ENCODE measurements at regions not wholly inside any gene's neighbourhood (a gene's known extent, or its start where the extent isn't known, plus 50 kb on each side); places are given as distances from the start of the nearest gene placed in this dataset.

DNA sequence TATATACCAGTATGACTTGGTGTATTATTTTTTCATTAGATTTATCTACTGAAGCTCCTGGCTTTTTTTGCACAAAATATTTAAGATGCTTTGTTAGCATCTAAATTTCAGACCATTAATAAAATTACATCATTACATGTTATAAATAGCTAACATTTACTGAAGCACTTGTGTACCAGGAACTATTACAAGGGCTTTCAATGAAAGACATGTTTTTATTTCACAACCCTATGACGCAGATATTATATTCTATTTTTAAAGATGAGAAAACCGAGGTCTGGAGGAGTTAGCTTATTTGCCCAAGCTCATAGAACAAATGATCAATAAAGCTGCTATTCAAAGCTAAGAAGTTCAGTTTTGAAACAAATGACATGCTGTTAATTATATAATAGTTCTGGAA is 420.4 kb upstream of the DCN start:
- Histone ChIP-seq H3K27ac (ENCODE audit: low read length) (no peak overlapping the region), H3K4me3 (ENCODE audit: low read length) (no peak overlapping the region), H3K4me1 (ENCODE audit: control insufficient read depth, insufficient read depth, low read length) (no peaks in the 10 kb centered on the region), H3K27me3 (ENCODE audit: control insufficient read depth, insufficient read depth) (no peaks in the 10 kb centered on the region), H3K9me3 (ENCODE audit: control insufficient read depth, low read length) (no peaks in the 10 kb centered on the region)
- 41% methylated on average over 2 of the region's 2 CpGs for WGBS
- DNase-seq (no peak), ATAC-seq (peak in 1 of 2 donors; percentile 63)
- intact Hi-C loops (cut with DNase I), result no loop called here

DNA sequence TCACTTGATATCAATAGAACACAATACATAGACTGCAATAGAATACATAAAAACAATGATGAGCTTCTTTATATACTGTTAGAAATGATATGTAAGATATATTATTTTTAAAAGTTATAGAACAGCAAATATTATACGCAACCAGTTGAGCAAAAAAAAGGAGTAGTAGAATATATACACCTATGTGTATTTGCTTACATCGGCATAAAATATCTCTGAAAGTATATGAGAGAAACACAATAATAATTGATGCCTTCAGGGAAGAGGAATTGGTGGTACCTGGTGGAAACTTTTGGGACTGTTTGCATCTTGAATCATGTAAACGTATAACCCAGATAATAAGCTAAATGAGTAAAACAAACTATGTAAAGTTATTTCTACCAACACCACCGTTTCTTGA is 418.4 kb upstream of the DCN start:
- no peaks in the 10 kb centered on the region for H3K27me3 ChIP-seq (ENCODE audit: control insufficient read depth, insufficient read depth)
- intact Hi-C loops (cut with DNase I), result no loop called here
- ATAC-seq (no peak), DNase-seq (no peak)
- H3K4me3 ChIP-seq (ENCODE audit: low read length), result no peak overlapping the region
- no peaks in the 10 kb centered on the region for H3K4me1 ChIP-seq (ENCODE audit: control insufficient read depth, insufficient read depth, low read length)
- no peaks in the 10 kb centered on the region for H3K9me3 ChIP-seq (ENCODE audit: control insufficient read depth, low read length)
- no peak overlapping the region for H3K27ac ChIP-seq (ENCODE audit: low read length)
- WGBS, result 89% methylated on average over 4 of the region's 4 CpGs

DNA sequence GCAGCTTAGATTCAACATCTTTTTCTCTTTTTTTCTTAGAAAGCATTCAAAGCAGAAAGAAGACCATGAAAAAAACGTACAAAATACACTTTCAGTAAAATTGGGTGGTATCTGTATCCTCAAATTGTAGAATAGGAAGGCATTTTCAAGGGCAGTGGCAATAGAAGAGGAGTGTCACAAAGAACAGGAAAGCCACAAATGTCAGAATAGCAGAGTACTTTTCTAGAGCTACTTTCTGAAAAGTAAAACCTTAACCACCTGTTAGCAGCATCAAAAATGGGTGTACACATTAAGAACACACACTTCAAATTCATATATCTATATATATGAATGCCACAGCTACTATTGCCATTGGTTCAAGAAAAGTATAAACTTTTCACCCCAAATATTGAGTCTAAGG is 412.1 kb upstream of the DCN start:
- intact Hi-C loops (cut with DNase I), result no loop called here
- no peak overlapping the region for H3K4me3 ChIP-seq (ENCODE audit: low read length)
- H3K27me3 ChIP-seq (ENCODE audit: control insufficient read depth, insufficient read depth), result no peaks in the 10 kb centered on the region
- ATAC-seq (no peak), DNase-seq (no peak)
- no peak overlapping the region for H3K27ac ChIP-seq (ENCODE audit: low read length)
- no peaks in the 10 kb centered on the region for H3K4me1 ChIP-seq (ENCODE audit: control insufficient read depth, insufficient read depth, low read length)
- 70% methylated on average over 1 of the region's 1 CpG for WGBS
- no peaks in the 10 kb centered on the region for H3K9me3 ChIP-seq (ENCODE audit: control insufficient read depth, low read length)

- H3K4me1 ChIP-seq (ENCODE audit: control insufficient read depth, insufficient read depth, low read length), result peaks cover 2% of the 10 kb centered on the region
Observed at GRCh38 chr12:91591639-91591987, 409.0 kb upstream of the DCN start.

GRCh38 chr12:91590966-91591638 is 408.5 kb upstream of the DCN start:
- Histone ChIP-seq H3K9me3 (ENCODE audit: control insufficient read depth, low read length) (no peaks in the 10 kb centered on the region), H3K4me1 (ENCODE audit: control insufficient read depth, insufficient read depth, low read length) (peaks cover 2% of the 10 kb centered on the region), H3K27ac (ENCODE audit: low read length) (no peak overlapping the region), H3K27me3 (ENCODE audit: control insufficient read depth, insufficient read depth) (no peaks in the 10 kb centered on the region), H3K4me3 (ENCODE audit: low read length) (no peak overlapping the region)
- WGBS, result 95% methylated on average over 1 of the region's 1 CpG
- ATAC-seq, result no peak
- DNase-seq, result no peak
- intact Hi-C loops (cut with DNase I), result no loop called here

More at GRCh38 chr12:91591639-91591987, 409.0 kb upstream of the DCN start:
- Histone ChIP-seq H3K27ac (ENCODE audit: low read length) (no peak overlapping the region), H3K27me3 (ENCODE audit: control insufficient read depth, insufficient read depth) (no peaks in the 10 kb centered on the region), H3K4me3 (ENCODE audit: low read length) (no peak overlapping the region), H3K9me3 (ENCODE audit: control insufficient read depth, low read length) (no peaks in the 10 kb centered on the region)
- ATAC-seq, result no peak
- intact Hi-C loops (cut with DNase I), result no loop called here
- no peak for DNase-seq
- WGBS, result 0% methylated on average over 1 of the region's 1 CpG

- Histone ChIP-seq H3K27me3 (ENCODE audit: control insufficient read depth, insufficient read depth) (no peaks in the 10 kb centered on the region), H3K27ac (ENCODE audit: low read length) (peak overlapping the region; percentile 58), H3K9me3 (ENCODE audit: control insufficient read depth, low read length) (no peaks in the 10 kb centered on the region), H3K4me3 (ENCODE audit: low read length) (no peak overlapping the region), H3K4me1 (ENCODE audit: control insufficient read depth, insufficient read depth, low read length) (peaks cover 2% of the 10 kb centered on the region)
- no peak for DNase-seq
- 34% methylated on average over 2 of the region's 2 CpGs for WGBS
- intact Hi-C loops (cut with DNase I), result no loop called here
- peak in 1 of 2 donors; percentile 50 for ATAC-seq
Observed at GRCh38 chr12:91588874-91589454, 406.3 kb upstream of the DCN start.

GRCh38 chr12:91586015-91586414 is 403.4 kb upstream of the DCN start:
- DNase-seq (no peak), ATAC-seq (no peak)
- 79% methylated on average over 5 of the region's 5 CpGs for WGBS
- Histone ChIP-seq H3K4me3 (ENCODE audit: low read length) (no peak overlapping the region), H3K9me3 (ENCODE audit: control insufficient read depth, low read length) (no peaks in the 10 kb centered on the region), H3K4me1 (ENCODE audit: control insufficient read depth, insufficient read depth, low read length) (peaks cover 2% of the 10 kb centered on the region), H3K27ac (ENCODE audit: low read length) (no peak overlapping the region), H3K27me3 (ENCODE audit: control insufficient read depth, insufficient read depth) (no peaks in the 10 kb centered on the region)
- intact Hi-C loops (cut with DNase I), result no loop called here

DNA sequence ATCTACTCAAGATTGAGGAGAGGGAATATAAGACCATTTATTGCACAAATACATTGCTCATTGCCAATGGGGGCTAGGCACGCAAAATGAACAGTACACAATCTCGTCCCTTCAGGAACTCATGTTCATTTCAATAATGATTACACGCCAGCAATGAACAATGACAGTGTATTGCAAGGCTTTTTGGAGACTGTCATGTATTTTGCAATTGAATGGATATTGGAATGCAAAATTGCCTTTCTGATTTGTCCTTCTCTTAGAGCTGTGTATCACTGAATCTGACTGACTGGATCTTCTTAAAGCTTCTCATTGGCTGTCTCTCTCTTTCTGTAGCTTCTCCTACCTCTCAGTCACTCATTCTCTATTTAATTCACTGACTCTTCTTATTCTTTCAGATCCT is 400.2 kb upstream of the DCN start:
- ATAC-seq (no peak), DNase-seq (no peak)
- no peaks in the 10 kb centered on the region for H3K27me3 ChIP-seq (ENCODE audit: control insufficient read depth, insufficient read depth)
- H3K9me3 ChIP-seq (ENCODE audit: control insufficient read depth, low read length), result no peaks in the 10 kb centered on the region
- intact Hi-C loops (cut with DNase I), result no loop called here
- no peaks in the 10 kb centered on the region for H3K4me1 ChIP-seq (ENCODE audit: control insufficient read depth, insufficient read depth, low read length)
- WGBS, result 95% methylated on average over 3 of the region's 3 CpGs
- H3K27ac ChIP-seq (ENCODE audit: low read length), result no peak overlapping the region
- no peak overlapping the region for H3K4me3 ChIP-seq (ENCODE audit: low read length)

GRCh38 chr12:91579516-91580263 is 397.1 kb upstream of the DCN start:
- Histone ChIP-seq H3K4me3 (ENCODE audit: low read length) (no peak overlapping the region), H3K4me1 (ENCODE audit: control insufficient read depth, insufficient read depth, low read length) (no peaks in the 10 kb centered on the region), H3K27ac (ENCODE audit: low read length) (no peak overlapping the region), H3K9me3 (ENCODE audit: control insufficient read depth, low read length) (no peaks in the 10 kb centered on the region), H3K27me3 (ENCODE audit: control insufficient read depth, insufficient read depth) (no peaks in the 10 kb centered on the region)
- ATAC-seq (no peak), DNase-seq (no peak)
- 64% methylated on average over 3 of the region's 3 CpGs for WGBS
- intact Hi-C loops (cut with DNase I), result loop anchor here in 3 of 4 donors (5.0 to 10.0 kb wide), 3 partner anchors 197 to 985 kb away; partner anchors contain the start of gene BTG1 (in 3 of the 3)

DNA sequence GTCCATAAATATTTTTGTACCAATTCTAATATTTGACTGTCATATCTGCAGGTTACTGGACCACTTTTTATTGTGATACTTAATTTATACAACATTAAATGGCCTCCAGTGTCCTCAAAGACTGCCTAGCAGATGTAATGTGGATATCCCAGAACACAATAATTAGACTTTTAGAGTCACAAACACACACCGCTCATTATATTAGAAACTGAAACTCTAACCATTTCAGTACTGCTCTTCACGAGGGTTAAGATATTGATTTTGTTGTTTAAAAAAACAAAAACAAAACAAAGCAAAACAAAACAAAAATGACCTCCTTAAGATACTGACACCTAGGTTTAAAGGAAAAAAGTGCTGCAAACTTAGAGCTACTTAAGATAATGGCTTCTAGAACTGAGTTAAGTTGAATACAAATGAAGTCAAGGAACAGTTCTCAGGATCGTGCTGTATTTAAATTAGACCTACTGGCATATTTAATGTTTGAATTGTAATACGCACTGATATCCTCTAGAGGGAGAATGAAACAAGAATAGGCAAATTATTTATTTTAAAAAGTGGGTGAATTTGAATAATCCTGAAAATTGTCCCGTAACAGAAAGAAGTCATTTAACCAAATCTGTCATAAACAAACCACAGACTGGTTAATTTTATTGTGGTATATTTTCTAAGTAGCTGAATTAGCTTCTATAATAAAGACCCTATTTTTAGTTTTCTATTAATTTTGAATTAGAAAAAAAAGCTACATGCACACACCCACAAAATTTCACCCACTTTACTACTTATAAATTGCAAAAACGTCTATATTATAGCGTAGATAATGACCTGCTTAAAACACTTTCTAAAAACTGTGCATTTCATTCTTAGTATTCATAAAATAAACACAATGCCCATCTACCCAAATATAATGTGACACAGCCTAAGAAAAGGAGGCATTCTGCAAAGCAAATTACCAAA is 395.2 kb upstream of the DCN start:
- Histone ChIP-seq H3K4me3 (ENCODE audit: low read length) (peak overlapping the region; percentile 36), H3K4me1 (ENCODE audit: control insufficient read depth, insufficient read depth, low read length) (no peaks in the 10 kb centered on the region), H3K27ac (ENCODE audit: low read length) (no peak overlapping the region), H3K27me3 (ENCODE audit: control insufficient read depth, insufficient read depth) (no peaks in the 10 kb centered on the region), H3K9me3 (ENCODE audit: control insufficient read depth, low read length) (no peaks in the 10 kb centered on the region)
- WGBS, result 21% methylated on average over 7 of the region's 7 CpGs
- no peak for DNase-seq
- intact Hi-C loops (cut with DNase I), result loop anchor here in 3 of 4 donors (5.0 to 10.0 kb wide), 3 partner anchors 196 to 987 kb away; partner anchors contain the start of gene BTG1 (in 3 of the 3)
- ATAC-seq, result peak; percentile 33 to 57
